HepG2 (cell line): ENCODE measurements at regions not wholly inside any gene's neighbourhood (a gene's known extent, or its start where the extent isn't known, plus 50 kb on each side); places are given as distances from the start of the nearest gene placed in this dataset.

Experiments used
- ATAC-seq: fragments of 200-7000 bp; cut with Tn5 transposase; 3 replicates; pipeline ENCODE4 v1.9.1; 2020; ENCODE audit warnings: mild to moderate bottlenecking, moderate library complexity
- BruUV-seq: library from RNA; stranded (reverse); fragments of 400-500 nt; replicated peaks from 2 replicates; lab custom pipeline; 2021; lab: Mats Ljungman, UMichigan
- CTCF ChIA-PET: fragments of 300-600 bp; formaldehyde crosslinking; extraction: SDS; loops from one replicate; lab custom pipeline; 2021; ENCODE audit warnings: low total read pairs, inconsistent platforms, low intra/inter-chr PET ratio; lab: Yijun Ruan, JAX
- POLR2A ChIA-PET: fragments of 350-600 bp; sonication (Branson Sonifier 250); formaldehyde crosslinking; loops from one replicate; lab custom pipeline; 2020; ENCODE audit warnings: antibody characterized with exemption, inconsistent platforms; lab: Yijun Ruan, JAX
- DNase-seq: peaks from one replicate; pipeline ENCODE4 v3.0.0-alpha.2; 2015; ENCODE audit warnings: low spot score
- FAIRE-seq: peaks from 3 replicates; lab custom pipeline; 2011; peaks lifted over from hg19 to GRCh38; lab: Jason Lieb, UNC
- H2AFZ ChIP-seq: one replicate; pipeline ENCODE4 v1.6.1; 2011; ENCODE audit warnings: low read length, inconsistent platforms
- H3K27ac ChIP-seq: fragments of 300-600 bp; 3 replicates; pipeline ENCODE4 v1.8.0; 2011; ENCODE audit warnings: mixed run types, mild to moderate bottlenecking, mixed read lengths, low read length, inconsistent platforms; ENCODE audit not compliant: insufficient read depth; ENCODE audit errors: extremely low read length
- H3K27me3 ChIP-seq, 2 experiments: fragments of 200-600 bp in 1 of 2; 2 replicates in 1 of 2; 3 replicates in 1 of 2; pipeline versions ENCODE4 v1.6.0 to v1.8.0; 2011; ENCODE audit warnings: low read length in 2 of 2, mild to moderate bottlenecking in 2 of 2, moderate library complexity in 2 of 2, inconsistent platforms in 1 of 2; ENCODE audit not compliant: insufficient read depth in 2 of 2, control insufficient read depth in 1 of 2
- H3K36me3 ChIP-seq, 2 experiments: fragments of 200-600 bp in 1 of 2; replicated peaks in 1 of 2; 2 replicates in 1 of 2; 3 replicates in 1 of 2; pipeline versions ENCODE4 v1.5.1 to v1.8.0; 2011; ENCODE audit warnings: low read length in 2 of 2, inconsistent platforms in 1 of 2; ENCODE audit not compliant: insufficient read depth in 2 of 2, control insufficient read depth in 1 of 2
- H3K4me1 ChIP-seq: 2 replicates; pipeline ENCODE4 v1.5.1; 2012; ENCODE audit warnings: low read length, inconsistent platforms; ENCODE audit not compliant: insufficient read depth
- H3K4me2 ChIP-seq: 2 replicates; pipeline ENCODE4 v1.6.0; 2011; ENCODE audit warnings: low read depth, low read length, inconsistent platforms
- H3K4me3 ChIP-seq, 3 experiments: fragments of 200-600 bp in 1 of 3; sonication (generic), shearing (Covaris generic) in 1 of 3; replicated peaks in 1 of 3; 2 replicates each; pipeline ENCODE4 v1.5.1; 2011 to 2016; ENCODE audit warnings: low read length in 3 of 3, inconsistent platforms in 2 of 3, low read depth in 2 of 3, mild to moderate bottlenecking in 2 of 3, control low read depth in 1 of 3, mixed read lengths in 1 of 3; ENCODE audit not compliant: insufficient read depth in 1 of 3
- H3K79me2 ChIP-seq: one replicate; pipeline ENCODE4 v1.6.1; 2011; ENCODE audit warnings: low read length, inconsistent platforms; ENCODE audit not compliant: insufficient read depth
- H3K9ac ChIP-seq: 2 replicates; pipeline ENCODE4 v1.6.0; 2011; ENCODE audit warnings: mild to moderate bottlenecking, low read depth, low read length, inconsistent platforms; ENCODE audit not compliant: insufficient read depth
- H3K9me3 ChIP-seq: 2 replicates; pipeline ENCODE4 v1.5.1; 2012; ENCODE audit warnings: mild to moderate bottlenecking, low read length
- H4K20me1 ChIP-seq: 2 replicates; pipeline ENCODE4 v1.6.0; 2011; ENCODE audit warnings: inconsistent platforms, mild to moderate bottlenecking, low read length, moderate library complexity; ENCODE audit not compliant: insufficient read depth
- CTCF ChIP-seq: sonication (generic); formaldehyde crosslinking; IDR thresholded peaks from 2 replicates; pipeline ENCODE4 v1.5.0; 2020; ENCODE audit warnings: mild to moderate bottlenecking, missing genetic modification reagents, moderate library complexity
- GABPA ChIP-seq, 2 experiments: IDR thresholded peaks; 2 replicates each; pipeline ENCODE4 v1.6.1; 2011 to 2016; ENCODE audit warnings: low read depth in 2 of 2, low read length in 1 of 2, missing biosample characterization in 1 of 2, missing genetic modification characterization in 1 of 2
- GZF1 ChIP-seq: sonication (generic); formaldehyde crosslinking; IDR thresholded peaks from 2 replicates; pipeline ENCODE4 v1.5.1; 2020; ENCODE audit warnings: mild to moderate bottlenecking, missing genetic modification reagents
- ZNF12 ChIP-seq: sonication (generic); formaldehyde crosslinking; IDR thresholded peaks from 2 replicates; pipeline ENCODE4 v1.5.0; 2020; ENCODE audit warnings: missing genetic modification reagents
- ZNF260 ChIP-seq: sonication (generic); formaldehyde crosslinking; IDR thresholded peaks from 2 replicates; pipeline ENCODE4 v1.4.0; 2020; ENCODE audit warnings: missing genetic modification reagents, low read depth, mild to moderate bottlenecking, borderline replicate concordance
- ZNF614 ChIP-seq: IDR thresholded peaks from 2 replicates; pipeline ENCODE4 v1.6.1; 2018; ENCODE audit warnings: missing biosample characterization, missing genetic modification reagents, inconsistent platforms, borderline replicate concordance
- ZUFSP ChIP-seq: sonication (generic); formaldehyde crosslinking; IDR thresholded peaks from 2 replicates; pipeline ENCODE4 v1.9.0; 2021; ENCODE audit warnings: missing genetic modification reagents, mild to moderate bottlenecking, borderline replicate concordance
- WGBS: methylation state at CpG from one replicate; pipeline ENCODE4 v1.1.6; 2017; ENCODE audit warnings: low lambda C conversion rate; 5-methylcytosine and 5-hydroxymethylcytosine counted together
- in situ Hi-C: cut with HindIII; loops from 2 replicates; pipeline ENCODE4 v1.10.0; 2017; ENCODE audit warnings: low pct_unique_long_range_greater_than_20kb; ENCODE audit not compliant: extremely low pct_ligation_motif_present
- intact Hi-C: fragments of 100-400 bp; cut with micrococcal nuclease; formaldehyde crosslinking; loops from one replicate; pipeline ENCODE4 v1.10.0; 2022; ENCODE audit not compliant: unreplicated experiment
- TF ChIP-seq, protein P1 (sequence below): sonication (generic); formaldehyde crosslinking; IDR thresholded peaks from 2 replicates; pipeline ENCODE4 v1.8.0; 2022; ENCODE audit warnings: mild to moderate bottlenecking, missing genetic modification reagents, borderline replicate concordance

GRCh38 chr10:43712821-43713584 lies 64.3 kb upstream of the ZNF32 start:
- CTCF ChIA-PET: no interaction called here
- no peak overlapping the region for H3K27ac ChIP-seq

More at GRCh38 chr10:43712821-43713584, 64.3 kb upstream of the ZNF32 start:
- Histone ChIP-seq H3K79me2 (no peaks in the 10 kb centered on the region), H3K9ac (no peak overlapping the region), H4K20me1 (no peaks in the 10 kb centered on the region), H2AFZ (no peak overlapping the region), H3K4me2 (no peak overlapping the region), H3K36me3 (no peaks in the 10 kb centered on the region), H3K9me3 (no peaks in the 10 kb centered on the region), H3K4me1 (0 out of 2 replicates have a peak, but pooled peaks cover 5% of the 10 kb centered on the region), H3K4me3 (no peak overlapping the region), H3K27me3 (peaks cover 0 to 2% of the 10 kb centered on the region in 2 experiments; a peak in 2 of 5 replicates)
- in situ Hi-C loops (no loop called here), intact Hi-C loops (no loop called here)
- FAIRE-seq: no peak
- BruUV-seq: no TSS peak
- DNase-seq: no peak
- ATAC-seq: no peak
- TF ChIP-seq CTCF (CRISPR knock-in tag): no peak
- TF ChIP-seq, protein P1, sequence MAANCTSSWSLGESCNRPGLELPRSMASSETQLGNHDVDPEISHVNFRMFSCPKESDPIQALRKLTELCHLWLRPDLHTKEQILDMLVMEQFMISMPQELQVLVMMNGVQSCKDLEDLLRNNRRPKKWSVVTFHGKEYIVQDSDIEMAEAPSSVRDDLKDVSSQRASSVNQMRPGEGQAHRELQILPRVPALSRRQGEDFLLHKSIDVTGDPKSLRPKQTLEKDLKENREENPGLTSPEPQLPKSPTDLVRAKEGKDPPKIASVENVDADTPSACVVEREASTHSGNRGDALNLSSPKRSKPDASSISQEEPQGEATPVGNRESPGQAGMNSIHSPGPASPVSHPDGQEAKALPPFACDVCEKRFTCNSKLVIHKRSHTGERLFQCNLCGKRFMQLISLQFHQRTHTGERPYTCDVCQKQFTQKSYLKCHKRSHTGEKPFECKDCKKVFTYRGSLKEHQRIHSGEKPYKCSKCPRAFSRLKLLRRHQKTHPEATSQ: no peak
- TF ChIP-seq ZUFSP: no peak
- TF ChIP-seq ZNF260 (CRISPR knock-in tag): no peak
- no peak for TF ChIP-seq GABPA (IDR thresholded peaks at IDR 0.05; ENCODE audit: low read depth, low read length)
- no peak for TF ChIP-seq GABPA (CRISPR knock-in tag; IDR thresholded peaks at IDR 0.05; ENCODE audit: low read depth)
- TF ChIP-seq ZNF12 (CRISPR knock-in tag): no peak
- TF ChIP-seq GZF1: no peak
- no peak for TF ChIP-seq ZNF614
- WGBS: 0% methylated on average over 8 of the region's 10 CpGs
- POLR2A ChIA-PET: no interaction called here
